Breast epithelium (tissue), 4 donors: ENCODE measurements at regions not wholly inside any gene's neighbourhood (a gene's known extent, or its start where the extent isn't known, plus 50 kb on each side); places are given as distances from the start of the nearest gene placed in this dataset.

Source experiments
- DNase-seq, 2 donors: peaks; one replicate each; pipeline ENCODE4 v3.0.0-alpha.2; 2019; ENCODE audit warnings: low spot score in 2 of 2
- H3K27ac ChIP-seq, 2 donors: fragments of 200-600 bp; sonication (generic) in 1 of 2; one replicate each; pipeline ENCODE4 v1.5.1; 2016 to 2019; ENCODE audit warnings: mild to moderate bottlenecking in 1 of 2
- H3K27me3 ChIP-seq, 2 donors: fragments of 200-600 bp; sonication (generic) in 1 of 2; one replicate each; pipeline versions ENCODE4 v1.5.1 to v1.6.0; 2017 to 2019; ENCODE audit warnings: control low read depth in 1 of 2, mild to moderate bottlenecking in 1 of 2
- H3K36me3 ChIP-seq: fragments of 200-600 bp; one replicate; pipeline ENCODE4 v1.5.1; 2019
- H3K4me1 ChIP-seq, 2 donors: fragments of 200-600 bp; sonication (generic); one replicate each; pipeline ENCODE4 v1.5.1; 2016 to 2019; ENCODE audit warnings: control low read depth in 1 of 2
- H3K4me3 ChIP-seq, 3 donors: fragments of 200-600 bp; sonication (generic); 1 replicate in 2 of 3; 2 replicates in 1 of 3; pipeline ENCODE4 v1.5.1; 2016 to 2019; ENCODE audit warnings: mild to moderate bottlenecking in 3 of 3, moderate library complexity in 2 of 3
- H3K9me3 ChIP-seq, 2 donors: fragments of 200-600 bp; sonication (generic) in 1 of 2; one replicate each; pipeline ENCODE4 v1.5.1; 2016 to 2019; ENCODE audit warnings: control low read depth in 1 of 2
- CTCF ChIP-seq, 3 donors: fragments of 450-650 bp; IDR thresholded peaks; one replicate each; pipeline ENCODE4 v1.5.1; 2016 to 2017; ENCODE audit warnings: antibody characterized with exemption in 3 of 3, mild to moderate bottlenecking in 3 of 3, moderate library complexity in 3 of 3
- POLR2A ChIP-seq: fragments of 450-650 bp; IDR thresholded peaks from one replicate; pipeline ENCODE4 v1.6.1; 2016; ENCODE audit warnings: antibody characterized with exemption, mild to moderate bottlenecking, moderate library complexity
- POLR2AphosphoS5 ChIP-seq, 3 donors: sonication (generic); formaldehyde crosslinking; IDR thresholded peaks; one replicate each; pipeline ENCODE4 v1.6.1; 2017; ENCODE audit warnings: antibody characterized with exemption in 3 of 3
- intact Hi-C: fragments of 100-400 bp; cut with DNase I; formaldehyde crosslinking; loops from one replicate; pipeline ENCODE4 v1.15.1; 2023; ENCODE audit warnings: low total_unique reads

- intact Hi-C loops, result no loop called here
- Histone ChIP-seq H3K27me3 (no peaks in the 10 kb centered on the region), H3K27ac (no peak overlapping the region)
These were observed 207.0 kb upstream of the SKOR2 start for GRCh38 chr18:47458483-47458882.

DNA sequence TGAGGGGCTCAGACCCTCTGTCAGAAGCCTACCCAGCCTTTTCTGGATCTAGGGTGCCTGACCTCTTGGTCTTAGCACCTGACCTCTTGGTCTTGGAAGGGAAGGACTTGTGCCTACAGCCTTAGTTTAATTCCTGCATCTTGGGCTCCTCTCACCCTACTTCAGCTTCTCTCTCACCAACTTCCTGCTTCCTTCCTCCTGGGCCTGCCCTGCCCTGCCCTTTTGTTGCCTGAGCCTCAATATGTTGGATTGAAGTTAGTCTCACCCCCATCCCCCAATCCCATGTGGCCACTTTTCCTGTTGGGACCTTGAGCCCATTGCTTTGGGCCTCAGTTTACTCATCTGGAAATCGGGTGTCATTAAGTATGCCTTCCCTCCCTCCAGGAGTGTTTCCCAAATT lies 206.2 kb upstream of the SKOR2 start:
- no peaks in the 10 kb centered on the region for H3K27me3 ChIP-seq
- no peak for DNase-seq
- no peaks in the 10 kb centered on the region for H3K4me1 ChIP-seq
- no peaks in the 10 kb centered on the region for H3K36me3 ChIP-seq
- TF ChIP-seq POLR2A (no peak), CTCF (IDR thresholded peaks at IDR 0.05) (no peak), POLR2AphosphoS5 (IDR thresholded peaks at IDR 0.05) (no peak)
- H3K9me3 ChIP-seq, result no peaks in the 10 kb centered on the region
- no peak overlapping the region for H3K4me3 ChIP-seq
- no peak overlapping the region for H3K27ac ChIP-seq
- intact Hi-C loops, result no loop called here

More at GRCh38 chr18:47458483-47458882, 207.0 kb upstream of the SKOR2 start:
- no peaks in the 10 kb centered on the region for H3K4me1 ChIP-seq
- DNase-seq, result no peak
- TF ChIP-seq CTCF (IDR thresholded peaks at IDR 0.05) (no peak), POLR2A (no peak), POLR2AphosphoS5 (IDR thresholded peaks at IDR 0.05) (no peak)
- no peaks in the 10 kb centered on the region for H3K36me3 ChIP-seq
- no peak overlapping the region for H3K4me3 ChIP-seq
- no peaks in the 10 kb centered on the region for H3K9me3 ChIP-seq

DNA sequence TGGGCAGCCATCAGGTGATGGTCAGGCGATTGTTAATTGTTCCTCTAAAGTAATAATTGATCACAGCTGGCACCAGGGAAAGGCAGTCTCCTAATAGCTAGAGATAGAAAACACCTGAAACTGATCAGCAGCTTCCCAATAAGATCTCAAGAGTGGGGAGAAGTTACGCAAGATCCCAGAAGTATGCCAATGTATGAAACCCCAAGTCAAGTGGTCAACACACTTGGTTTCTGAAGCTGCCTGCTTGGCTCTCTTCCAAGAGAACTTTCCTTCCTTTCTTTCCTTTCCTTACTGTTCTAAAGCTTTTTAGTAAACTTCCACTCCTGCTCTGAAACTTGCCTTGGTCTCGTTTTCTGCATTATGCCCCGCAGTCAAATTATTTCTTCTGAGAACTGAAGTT lies 201.6 kb upstream of the SKOR2 start:
- no peaks in the 10 kb centered on the region for H3K27me3 ChIP-seq
- no peaks in the 10 kb centered on the region for H3K4me1 ChIP-seq
- H3K27ac ChIP-seq, result no peak overlapping the region
- H3K9me3 ChIP-seq, result no peaks in the 10 kb centered on the region
- TF ChIP-seq POLR2A, result no peak
- no peak for TF ChIP-seq POLR2AphosphoS5 (IDR thresholded peaks at IDR 0.05)
- no peak for TF ChIP-seq CTCF (IDR thresholded peaks at IDR 0.05)
- no peaks in the 10 kb centered on the region for H3K36me3 ChIP-seq
- intact Hi-C loops, result no loop called here
- DNase-seq, result no peak
- H3K4me3 ChIP-seq, result no peak overlapping the region

GRCh38 chr18:47448956-47449355 lies 197.5 kb upstream of the SKOR2 start:
- no peak for TF ChIP-seq CTCF (IDR thresholded peaks at IDR 0.05)
- no peak for TF ChIP-seq POLR2A
- no peak for TF ChIP-seq POLR2AphosphoS5 (IDR thresholded peaks at IDR 0.05)
- Histone ChIP-seq H3K4me1 (no peaks in the 10 kb centered on the region), H3K27me3 (no peaks in the 10 kb centered on the region), H3K27ac (no peak overlapping the region), H3K9me3 (peaks cover 8 to 13% of the 10 kb centered on the region in 2 donors), H3K4me3 (no peak overlapping the region), H3K36me3 (no peaks in the 10 kb centered on the region)
- no peak for DNase-seq
- intact Hi-C loops, result no loop called here

- no peak overlapping the region for H3K4me3 ChIP-seq
- TF ChIP-seq POLR2A (no peak), CTCF (IDR thresholded peaks at IDR 0.05) (no peak), POLR2AphosphoS5 (IDR thresholded peaks at IDR 0.05) (no peak)
- H3K27ac ChIP-seq, result no peak overlapping the region
- no peak for DNase-seq
- no peaks in the 10 kb centered on the region for H3K36me3 ChIP-seq
- H3K4me1 ChIP-seq, result no peaks in the 10 kb centered on the region
- H3K27me3 ChIP-seq, result no peaks in the 10 kb centered on the region
- intact Hi-C loops, result no loop called here
- peaks cover 7 to 11% of the 10 kb centered on the region in 2 donors for H3K9me3 ChIP-seq
These were observed 190.5 kb upstream of the SKOR2 start for GRCh38 chr18:47441914-47442313.
